ENCODE measurements at regions not wholly inside any gene's neighbourhood (a gene's known extent, or its start where the extent isn't known, plus 50 kb on each side); places are given as distances from the start of the nearest gene placed in this dataset.

DNA sequence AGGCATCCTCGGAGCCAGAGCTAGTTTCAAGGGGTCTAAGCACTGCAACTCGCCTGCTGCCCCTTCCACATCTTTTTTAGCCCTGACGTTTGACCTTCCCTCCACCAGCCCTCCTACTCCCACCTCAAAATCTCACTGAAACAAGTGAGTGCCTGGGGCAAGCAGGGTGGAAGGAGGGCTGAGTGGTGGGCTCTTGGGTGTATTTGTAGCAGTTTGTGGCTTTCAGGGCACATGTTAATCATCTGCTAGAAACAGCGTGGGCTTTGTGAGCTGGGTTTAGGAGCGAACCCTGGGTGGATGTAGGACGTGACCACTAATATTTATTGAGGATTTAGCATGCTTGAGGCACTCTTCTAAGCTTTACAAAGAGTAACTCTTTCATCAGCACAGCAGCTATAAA is 390.3 kb downstream of the GRIN2B start:
- H3K4me3 ChIP-seq (ENCODE audit: low read depth, low read length): no peak overlapping the region
- DNase-seq (ENCODE audit: low read depth): no peak
- H3K27me3 ChIP-seq (ENCODE audit: control insufficient read depth, insufficient read depth, low read length): no peaks in the 10 kb centered on the region
- FAIRE-seq: no peak
- TF ChIP-seq, protein P1, sequence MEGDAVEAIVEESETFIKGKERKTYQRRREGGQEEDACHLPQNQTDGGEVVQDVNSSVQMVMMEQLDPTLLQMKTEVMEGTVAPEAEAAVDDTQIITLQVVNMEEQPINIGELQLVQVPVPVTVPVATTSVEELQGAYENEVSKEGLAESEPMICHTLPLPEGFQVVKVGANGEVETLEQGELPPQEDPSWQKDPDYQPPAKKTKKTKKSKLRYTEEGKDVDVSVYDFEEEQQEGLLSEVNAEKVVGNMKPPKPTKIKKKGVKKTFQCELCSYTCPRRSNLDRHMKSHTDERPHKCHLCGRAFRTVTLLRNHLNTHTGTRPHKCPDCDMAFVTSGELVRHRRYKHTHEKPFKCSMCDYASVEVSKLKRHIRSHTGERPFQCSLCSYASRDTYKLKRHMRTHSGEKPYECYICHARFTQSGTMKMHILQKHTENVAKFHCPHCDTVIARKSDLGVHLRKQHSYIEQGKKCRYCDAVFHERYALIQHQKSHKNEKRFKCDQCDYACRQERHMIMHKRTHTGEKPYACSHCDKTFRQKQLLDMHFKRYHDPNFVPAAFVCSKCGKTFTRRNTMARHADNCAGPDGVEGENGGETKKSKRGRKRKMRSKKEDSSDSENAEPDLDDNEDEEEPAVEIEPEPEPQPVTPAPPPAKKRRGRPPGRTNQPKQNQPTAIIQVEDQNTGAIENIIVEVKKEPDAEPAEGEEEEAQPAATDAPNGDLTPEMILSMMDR (IDR thresholded peaks at IDR 0.05; ENCODE audit: insufficient read depth, low read length, severe bottlenecking): no peak
- H3K36me3 ChIP-seq (ENCODE audit: control insufficient read depth, insufficient read depth, low read length): no peaks in the 10 kb centered on the region

GRCh38 chr12:13588574-13588973 is 392.0 kb downstream of the EMP1 start:
- DNase-seq (ENCODE audit: low read depth) (no peak), FAIRE-seq (no peak)
- no peaks in the 10 kb centered on the region for H3K36me3 ChIP-seq (ENCODE audit: control insufficient read depth, insufficient read depth, low read length)
- no peak overlapping the region for H3K4me3 ChIP-seq (ENCODE audit: low read depth, low read length)
- TF ChIP-seq, protein P1 (IDR thresholded peaks at IDR 0.05; ENCODE audit: insufficient read depth, low read length, severe bottlenecking): no peak
- H3K27me3 ChIP-seq (ENCODE audit: control insufficient read depth, insufficient read depth, low read length): no peaks in the 10 kb centered on the region

GRCh38 chr12:13587721-13588390 is 391.3 kb downstream of the EMP1 start:
- TF ChIP-seq, protein P1 (IDR thresholded peaks at IDR 0.05; ENCODE audit: insufficient read depth, low read length, severe bottlenecking): no peak
- FAIRE-seq: no peak
- no peak for DNase-seq (ENCODE audit: low read depth)
- Histone ChIP-seq H3K27me3 (ENCODE audit: control insufficient read depth, insufficient read depth, low read length) (no peaks in the 10 kb centered on the region), H3K4me3 (ENCODE audit: low read depth, low read length) (no peak overlapping the region), H3K36me3 (ENCODE audit: control insufficient read depth, insufficient read depth, low read length) (no peaks in the 10 kb centered on the region)

DNA sequence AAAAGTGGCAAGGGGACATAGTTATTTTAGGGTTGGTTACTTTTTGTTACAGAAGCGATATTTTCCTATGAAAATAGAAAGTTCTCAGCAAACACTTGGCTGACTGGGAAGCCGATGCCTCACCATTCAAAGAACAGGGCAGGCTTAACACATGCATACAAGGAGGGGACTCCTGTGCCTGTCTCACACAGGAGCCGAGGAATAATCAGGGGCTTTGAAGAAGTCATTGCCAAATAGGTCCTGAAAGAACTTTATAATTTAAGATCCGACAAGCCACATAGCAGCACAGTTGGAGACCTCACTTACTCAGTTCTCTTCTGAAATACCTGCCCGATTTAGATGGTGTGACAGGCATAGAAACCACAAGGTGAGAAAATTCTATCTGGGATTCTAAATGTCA is 389.8 kb downstream of the EMP1 start:
- Histone ChIP-seq H3K27me3 (ENCODE audit: control insufficient read depth, insufficient read depth, low read length) (no peaks in the 10 kb centered on the region), H3K4me3 (ENCODE audit: low read depth, low read length) (no peak overlapping the region), H3K36me3 (ENCODE audit: control insufficient read depth, insufficient read depth, low read length) (no peaks in the 10 kb centered on the region)
- DNase-seq (ENCODE audit: low read depth) (no peak), FAIRE-seq (no peak)
- TF ChIP-seq, protein P1 (IDR thresholded peaks at IDR 0.05; ENCODE audit: insufficient read depth, low read length, severe bottlenecking): no peak

- H3K36me3 ChIP-seq (ENCODE audit: control insufficient read depth, insufficient read depth, low read length): no peaks in the 10 kb centered on the region
- H3K27me3 ChIP-seq (ENCODE audit: control insufficient read depth, insufficient read depth, low read length): no peaks in the 10 kb centered on the region
- no peak for DNase-seq (ENCODE audit: low read depth)
- no peak overlapping the region for H3K4me3 ChIP-seq (ENCODE audit: low read depth, low read length)
- FAIRE-seq: no peak
- TF ChIP-seq, protein P1 (IDR thresholded peaks at IDR 0.05; ENCODE audit: insufficient read depth, low read length, severe bottlenecking): no peak
Observed at GRCh38 chr12:13584541-13584940, 388.0 kb downstream of the EMP1 start.

DNA sequence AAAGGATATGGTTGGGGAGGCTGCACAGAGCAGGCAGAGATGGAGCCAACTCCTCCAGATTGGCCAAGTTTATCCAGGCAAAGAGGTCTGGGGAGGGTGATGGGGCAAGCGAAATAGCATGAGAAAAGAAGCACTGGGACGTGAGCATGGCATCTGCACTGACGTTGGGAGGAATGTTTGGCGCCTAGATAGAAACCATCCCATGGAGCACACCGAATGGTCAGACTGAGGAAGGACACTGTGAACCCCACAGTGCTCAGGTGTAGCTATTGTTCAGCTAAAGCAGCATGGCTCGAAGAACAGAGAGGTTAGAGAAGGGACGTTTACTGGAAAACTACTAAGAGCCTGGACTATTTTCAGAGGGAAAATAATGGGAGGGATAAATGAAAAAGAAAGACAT is 387.1 kb downstream of the EMP1 start:
- no peak overlapping the region for H3K4me3 ChIP-seq (ENCODE audit: low read depth, low read length)
- FAIRE-seq: no peak
- no peak for DNase-seq (ENCODE audit: low read depth)
- TF ChIP-seq, protein P1 (IDR thresholded peaks at IDR 0.05; ENCODE audit: insufficient read depth, low read length, severe bottlenecking): no peak
- H3K36me3 ChIP-seq (ENCODE audit: control insufficient read depth, insufficient read depth, low read length): no peaks in the 10 kb centered on the region
- no peaks in the 10 kb centered on the region for H3K27me3 ChIP-seq (ENCODE audit: control insufficient read depth, insufficient read depth, low read length)

Measured in bronchial epithelial cell (primary cell).